ENCODE measurements at regions not wholly inside any gene's neighbourhood (a gene's known extent, or its start where the extent isn't known, plus 50 kb on each side); places are given as distances from the start of the nearest gene placed in this dataset.

GRCh38 chr18:45201489-45201888, 413.8 kb upstream of the SLC14A2 start:
- Histone ChIP-seq H3K4me3 (ENCODE audit: control extremely low read depth in 1 of 5, extremely low read depth in 1 of 5, insufficient read depth in 1 of 5, low read depth in 2 of 5, low read length in 4 of 5) (no peak overlapping the region), H3K4me1 (ENCODE audit: control insufficient read depth in 2 of 2, insufficient read depth in 2 of 2, low read length in 2 of 2) (no peaks in the 10 kb centered on the region), H3K36me3 (replicated peaks in 1 of 2; ENCODE audit: control extremely low read depth in 1 of 2, control insufficient read depth in 1 of 2, extremely low read depth in 1 of 2, insufficient read depth in 2 of 2, low read length in 1 of 2) (no peaks in the 10 kb centered on the region), H2AFZ (ENCODE audit: insufficient read depth, low read depth, low read length, poor library complexity, severe bottlenecking) (no peak overlapping the region), H3K4me2 (replicated peaks; ENCODE audit: low read depth, low read length, poor library complexity, severe bottlenecking) (no peak overlapping the region), H3K27ac (ENCODE audit: low read length in 2 of 2) (no peak overlapping the region), H3K9ac (ENCODE audit: low read length) (no peak overlapping the region), H3K9me3 (ENCODE audit: control extremely low read depth in 1 of 3, control insufficient read depth in 2 of 3, insufficient read depth in 1 of 3, low read length in 2 of 3) (peaks cover 0 to 1% (median 0%) of the 10 kb centered on the region in 3 donors), H4K20me1 (ENCODE audit: control insufficient read depth, insufficient read depth, low read length, poor library complexity, severe bottlenecking) (no peaks in the 10 kb centered on the region), H3K79me2 (ENCODE audit: control insufficient read depth, insufficient read depth, low read length) (no peaks in the 10 kb centered on the region), H3K27me3 (replicated peaks in 1 of 4; ENCODE audit: control extremely low read depth in 1 of 4, control insufficient read depth in 3 of 4, insufficient read depth in 4 of 4, low read length in 3 of 4) (no peaks in the 10 kb centered on the region)
- ATAC-seq (ENCODE audit: low read depth) (no peak), DNase-seq (no peak)
- Mint-ChIP-seq H3K27me3 (no peaks in the 10 kb centered on the region), H3K27ac (no peak overlapping the region), H3K4me3 (no peak overlapping the region), H3K9me3 (ENCODE audit: insufficient read depth) (no peaks in the 10 kb centered on the region), H3K4me1 (peaks cover 8% of the 10 kb centered on the region)
- TF ChIP-seq CTCF (IDR thresholded peaks at IDR 0.05) = no peak
- TF ChIP-seq EZH2 (IDR thresholded peaks at IDR 0.05; ENCODE audit: borderline replicate concordance, insufficient read depth, low read depth, low read length, poor library complexity, severe bottlenecking) = no peak
- ChIA-PET POLR2A (no interaction called here), CTCF (no interaction called here)
- intact Hi-C loops (cut with micrococcal nuclease) = no loop called here

- DNase-seq (no peak), ATAC-seq (ENCODE audit: low read depth) (no peak)
- H3K4me3 ChIP-seq (ENCODE audit: control extremely low read depth in 1 of 5, extremely low read depth in 1 of 5, insufficient read depth in 1 of 5, low read depth in 2 of 5, low read length in 4 of 5) = no peak overlapping the region
- Mint-ChIP-seq H3K4me3 (no peak overlapping the region), H3K9me3 (ENCODE audit: insufficient read depth) (no peaks in the 10 kb centered on the region), H3K27me3 (no peaks in the 10 kb centered on the region), H3K27ac (no peak overlapping the region), H3K4me1 (peaks cover 8% of the 10 kb centered on the region)
- no peaks in the 10 kb centered on the region for H3K36me3 ChIP-seq (replicated peaks in 1 of 2; ENCODE audit: control extremely low read depth in 1 of 2, control insufficient read depth in 1 of 2, extremely low read depth in 1 of 2, insufficient read depth in 2 of 2, low read length in 1 of 2)
- ChIA-PET POLR2A (no interaction called here), CTCF (interaction anchor here (1.4 kb wide), 1 partner anchor 11 kb away, joined by 6 read pairs; no protein-coding TSS in a partner anchor)
- no peaks in the 10 kb centered on the region for H4K20me1 ChIP-seq (ENCODE audit: control insufficient read depth, insufficient read depth, low read length, poor library complexity, severe bottlenecking)
- H3K4me1 ChIP-seq (ENCODE audit: control insufficient read depth in 2 of 2, insufficient read depth in 2 of 2, low read length in 2 of 2) = no peaks in the 10 kb centered on the region
- H3K79me2 ChIP-seq (ENCODE audit: control insufficient read depth, insufficient read depth, low read length) = no peaks in the 10 kb centered on the region
- no peak overlapping the region for H3K9ac ChIP-seq (ENCODE audit: low read length)
- no peak overlapping the region for H2AFZ ChIP-seq (ENCODE audit: insufficient read depth, low read depth, low read length, poor library complexity, severe bottlenecking)
- TF ChIP-seq CTCF (IDR thresholded peaks at IDR 0.05) (no peak), EZH2 (IDR thresholded peaks at IDR 0.05; ENCODE audit: borderline replicate concordance, insufficient read depth, low read depth, low read length, poor library complexity, severe bottlenecking) (no peak)
- H3K27ac ChIP-seq (ENCODE audit: low read length in 2 of 2) = no peak overlapping the region
- no peak overlapping the region for H3K4me2 ChIP-seq (replicated peaks; ENCODE audit: low read depth, low read length, poor library complexity, severe bottlenecking)
- peaks cover 0 to 1% (median 0%) of the 10 kb centered on the region in 3 donors for H3K9me3 ChIP-seq (ENCODE audit: control extremely low read depth in 1 of 3, control insufficient read depth in 2 of 3, insufficient read depth in 1 of 3, low read length in 2 of 3)
- no peaks in the 10 kb centered on the region for H3K27me3 ChIP-seq (replicated peaks in 1 of 4; ENCODE audit: control extremely low read depth in 1 of 4, control insufficient read depth in 3 of 4, insufficient read depth in 4 of 4, low read length in 3 of 4)
- intact Hi-C loops (cut with micrococcal nuclease) = no loop called here
Observed at GRCh38 chr18:45202061-45202460, 413.2 kb upstream of the SLC14A2 start.
